ACHN (cell line): ENCODE measurements at regions not wholly inside any gene's neighbourhood (a gene's known extent, or its start where the extent isn't known, plus 50 kb on each side); places are given as distances from the start of the nearest gene placed in this dataset.
A peak's percentile ranks its signal among the peaks of the same experiment; 100 is the strongest.

ENCODE experiments used
- DNase-seq: peaks from one replicate; pipeline ENCODE4 v3.0.0-alpha.2; 2015
- in situ Hi-C: cut with HindIII; loops from 2 replicates; pipeline ENCODE4 v1.10.0; 2017; ENCODE audit warnings: low sequenced_read_pairs, low pct_ligation_motif_present, low pct_unique_long_range_greater_than_20kb

- in situ Hi-C loops = no loop called here
- DNase-seq = no peak
These were observed 333.8 kb upstream of the UMPS start for GRCh38 chr3:124396339-124396950.

GRCh38 chr3:124397088-124397487 lies 333.2 kb upstream of the UMPS start:
- in situ Hi-C loops = no loop called here
- no peak for DNase-seq

- no peak for DNase-seq
- in situ Hi-C loops = no loop called here
These were observed 331.7 kb upstream of the UMPS start for GRCh38 chr3:124398594-124398993.

GRCh38 chr3:124401843-124402242 lies 328.4 kb upstream of the UMPS start:
- in situ Hi-C loops = no loop called here
- peak; percentile 75 for DNase-seq

- DNase-seq = no peak
- in situ Hi-C loops = no loop called here
These were observed 327.5 kb upstream of the UMPS start for GRCh38 chr3:124402791-124403190.

GRCh38 chr3:124404621-124405020 lies 325.6 kb upstream of the UMPS start:
- no peak for DNase-seq
- in situ Hi-C loops = no loop called here

- no peak for DNase-seq
- in situ Hi-C loops = no loop called here
These were observed 323.0 kb upstream of the UMPS start for GRCh38 chr3:124407260-124407659.

- in situ Hi-C loops = no loop called here
- DNase-seq = peak; percentile 72
These were observed 320.5 kb upstream of the UMPS start for GRCh38 chr3:124409650-124410275.

- in situ Hi-C loops = no loop called here
- peak; percentile 6 for DNase-seq
These were observed 319.8 kb upstream of the UMPS start for GRCh38 chr3:124410471-124410870.

- in situ Hi-C loops = no loop called here
- no peak for DNase-seq
These were observed 318.5 kb upstream of the UMPS start for GRCh38 chr3:124411728-124412127.

GRCh38 chr3:124412644-124413043 lies 317.6 kb upstream of the UMPS start:
- in situ Hi-C loops = no loop called here
- no peak for DNase-seq

GRCh38 chr3:124413393-124413792 lies 316.9 kb upstream of the UMPS start:
- no peak for DNase-seq
- in situ Hi-C loops = no loop called here

GRCh38 chr3:124413989-124414598 lies 316.2 kb upstream of the UMPS start:
- in situ Hi-C loops = no loop called here
- no peak for DNase-seq

- in situ Hi-C loops = no loop called here
These were observed 314.7 kb upstream of the UMPS start for GRCh38 chr3:124415446-124415960.

GRCh38 chr3:124419303-124419702 lies 310.9 kb upstream of the UMPS start:
- DNase-seq = no peak
- in situ Hi-C loops = no loop called here

More at GRCh38 chr3:124415446-124415960, 314.7 kb upstream of the UMPS start:
- no peak for DNase-seq

GRCh38 chr3:124420392-124420791 lies 309.9 kb upstream of the UMPS start:
- in situ Hi-C loops = no loop called here
- DNase-seq = no peak

GRCh38 chr3:124422805-124423204 lies 307.4 kb upstream of the UMPS start:
- no peak for DNase-seq

GRCh38 chr3:124424396-124424795 lies 305.9 kb upstream of the UMPS start:
- no peak for DNase-seq
- in situ Hi-C loops = no loop called here

More at GRCh38 chr3:124422805-124423204, 307.4 kb upstream of the UMPS start:
- in situ Hi-C loops = no loop called here

GRCh38 chr3:124425972-124426371 lies 304.3 kb upstream of the UMPS start:
- no peak for DNase-seq
- in situ Hi-C loops = no loop called here
